H1 (cell line): ENCODE measurements at regions not wholly inside any gene's neighbourhood (a gene's known extent, or its start where the extent isn't known, plus 50 kb on each side); places are given as distances from the start of the nearest gene placed in this dataset.
"Not testable (repeated sequence)": the region's sequence is repeated elsewhere in the genome, so short reads cannot be mapped to it uniquely, and the experiment has no call there.

Source experiments
- CTCF ChIA-PET: fragments of 300-600 bp; sonication (Branson Sonifier 250); formaldehyde crosslinking; loops from one replicate; lab custom pipeline; 2021; ENCODE audit not compliant: partially characterized antibody; lab: Charles Lee
- POLR2A ChIA-PET: fragments of 300-600 bp; sonication (Branson Sonifier 250); formaldehyde crosslinking; loops from one replicate; lab custom pipeline; 2021; ENCODE audit warnings: inconsistent platforms; ENCODE audit not compliant: partially characterized antibody; lab: Charles Lee
- DNase-seq, 2 experiments: peaks; one replicate each; pipeline versions ENCODE4 v3.0.0 to v3.0.0-alpha.2; 2010 to 2022; ENCODE audit warnings: low spot score in 2 of 2, low read depth in 1 of 2, mixed read lengths in 1 of 2
- FAIRE-seq: peaks from 2 replicates; lab custom pipeline; 2011; peaks lifted over from hg19 to GRCh38; lab: Jason Lieb, UNC
- H2AFZ ChIP-seq: 2 replicates; pipeline ENCODE4 v1.8.1; 2012; ENCODE audit warnings: low read length, inconsistent platforms
- H2AK5ac ChIP-seq: 2 replicates; pipeline ENCODE4 v1.6.1; 2013; ENCODE audit warnings: low read depth, low read length
- H2BK120ac ChIP-seq: replicated peaks from 2 replicates; pipeline ENCODE3; 2013; ENCODE audit warnings: low read depth, low read length, inconsistent platforms
- H2BK12ac ChIP-seq: 2 replicates; pipeline ENCODE4 v1.6.1; 2013; ENCODE audit warnings: low read depth, low read length
- H2BK15ac ChIP-seq: 2 replicates; pipeline ENCODE4 v1.6.1; 2013; ENCODE audit warnings: low read length
- H2BK20ac ChIP-seq: 2 replicates; pipeline ENCODE4 v1.6.1; 2013; ENCODE audit warnings: low read length
- H2BK5ac ChIP-seq: 2 replicates; pipeline ENCODE4 v1.6.1; 2013; ENCODE audit warnings: low read depth, low read length
- H3K14ac ChIP-seq: 2 replicates; pipeline ENCODE4 v1.6.1; 2013; ENCODE audit warnings: inconsistent platforms; ENCODE audit not compliant: insufficient read length
- H3K18ac ChIP-seq: 2 replicates; pipeline ENCODE4 v1.6.1; 2013; ENCODE audit warnings: low read length; ENCODE audit errors: extremely low read depth
- H3K23ac ChIP-seq: 2 replicates; pipeline ENCODE4 v1.6.1; 2013; ENCODE audit warnings: inconsistent platforms; ENCODE audit not compliant: insufficient read length
- H3K23me2 ChIP-seq: 2 replicates; pipeline ENCODE4 v1.6.1; 2013; ENCODE audit warnings: low read depth, low read length
- H3K27ac ChIP-seq: 2 replicates; pipeline ENCODE4 v1.6.1; 2011; ENCODE audit warnings: low read depth, low read length, inconsistent platforms
- H3K27me3 ChIP-seq, 4 experiments: replicated peaks in 1 of 4; 1 replicate in 1 of 4; 2 replicates in 3 of 4; pipeline versions ENCODE4 v1.6.1 to v1.8.1; 2011 to 2013; ENCODE audit warnings: low read length in 3 of 4, mild to moderate bottlenecking in 3 of 4, inconsistent platforms in 2 of 4, mixed read lengths in 2 of 4, moderate library complexity in 1 of 4; ENCODE audit not compliant: control insufficient read depth in 3 of 4, insufficient read depth in 3 of 4; ENCODE audit errors: extremely low read depth in 1 of 4
- H3K36me3 ChIP-seq, 4 experiments: 2 replicates each; pipeline versions ENCODE4 v1.6.1 to v1.8.1; 2011 to 2013; ENCODE audit warnings: mild to moderate bottlenecking in 4 of 4, low read length in 3 of 4, moderate library complexity in 2 of 4, control low read depth in 1 of 4, inconsistent platforms in 1 of 4; ENCODE audit not compliant: insufficient read depth in 4 of 4, control insufficient read depth in 2 of 4
- H3K4ac ChIP-seq: replicated peaks from 2 replicates; pipeline ENCODE3; 2013; ENCODE audit warnings: low read length, low read depth, mixed read lengths, inconsistent platforms; ENCODE audit not compliant: insufficient read length
- H3K4me1 ChIP-seq, 4 experiments: replicated peaks in 1 of 4; 1 replicate in 1 of 4; 2 replicates in 3 of 4; pipeline versions ENCODE4 v1.6.1 to v1.8.1; 2011 to 2013; ENCODE audit warnings: low read length in 3 of 4, inconsistent platforms in 2 of 4, mixed read lengths in 1 of 4; ENCODE audit not compliant: insufficient read depth in 4 of 4, control insufficient read depth in 3 of 4
- H3K4me2 ChIP-seq, 2 experiments: 2 replicates each; pipeline versions ENCODE4 v1.6.1 to v1.8.1; 2011 to 2013; ENCODE audit warnings: low read depth in 2 of 2, low read length in 2 of 2, control low read depth in 1 of 2, inconsistent platforms in 1 of 2, mild to moderate bottlenecking in 1 of 2; ENCODE audit not compliant: insufficient read depth in 1 of 2
- H3K4me3 ChIP-seq, 4 experiments: fragments of 200-600, 300-600 bp in 1 of 4; sonication (generic), shearing (Covaris generic), sonication (Bioruptor Twin) in 1 of 4; 2 replicates each; pipeline versions ENCODE4 v1.5.1 to v1.8.1; 2011 to 2016; ENCODE audit warnings: low read length in 4 of 4, low read depth in 3 of 4, control low read depth in 2 of 4, inconsistent platforms in 2 of 4, mild to moderate bottlenecking in 2 of 4, mixed read lengths in 1 of 4, moderate library complexity in 1 of 4; ENCODE audit not compliant: insufficient read depth in 2 of 4; ENCODE audit errors: extremely low read depth in 1 of 4
- H3K56ac ChIP-seq: replicated peaks from 2 replicates; pipeline ENCODE3; 2013; ENCODE audit warnings: low read depth, mild to moderate bottlenecking, mixed read lengths, low read length, inconsistent platforms; ENCODE audit not compliant: insufficient read length
- H3K79me1 ChIP-seq: 2 replicates; pipeline ENCODE4 v1.6.1; 2013; ENCODE audit warnings: low read depth, low read length, control low read depth
- H3K79me2 ChIP-seq, 2 experiments: 2 replicates each; pipeline versions ENCODE4 v1.6.1 to v1.8.1; 2012 to 2013; ENCODE audit warnings: low read length in 2 of 2, mild to moderate bottlenecking in 2 of 2, inconsistent platforms in 1 of 2; ENCODE audit not compliant: insufficient read depth in 2 of 2, control insufficient read depth in 1 of 2
- H3K9ac ChIP-seq, 4 experiments: replicated peaks in 1 of 4; 1 replicate in 1 of 4; 2 replicates in 3 of 4; pipeline versions ENCODE4 v1.6.1 to v1.8.1; 2011 to 2013; ENCODE audit warnings: low read depth in 3 of 4, low read length in 3 of 4, control low read depth in 2 of 4, mild to moderate bottlenecking in 2 of 4, moderate library complexity in 2 of 4, inconsistent platforms in 1 of 4; ENCODE audit errors: extremely low read depth in 1 of 4
- H3K9me3 ChIP-seq, 2 experiments: 2 replicates each; pipeline versions ENCODE4 v1.6.1 to v1.8.1; 2012 to 2013; ENCODE audit warnings: mild to moderate bottlenecking in 2 of 2, moderate library complexity in 2 of 2, control low read depth in 1 of 2, inconsistent platforms in 1 of 2, low read depth in 1 of 2, low read length in 1 of 2, mixed read lengths in 1 of 2; ENCODE audit not compliant: insufficient read depth in 2 of 2
- H4K20me1 ChIP-seq, 2 experiments: replicated peaks in 1 of 2; 2 replicates each; pipeline versions ENCODE3 to v1.8.1; 2011 to 2013; ENCODE audit warnings: inconsistent platforms in 2 of 2, low read length in 2 of 2, mild to moderate bottlenecking in 1 of 2; ENCODE audit not compliant: insufficient read depth in 2 of 2, control insufficient read depth in 1 of 2
- H4K5ac ChIP-seq: 2 replicates; pipeline ENCODE4 v1.6.1; 2013; ENCODE audit warnings: low read length, low read depth, mixed read lengths, inconsistent platforms; ENCODE audit not compliant: insufficient read length
- H4K8ac ChIP-seq: 2 replicates; pipeline ENCODE4 v1.8.0; 2013; ENCODE audit warnings: mild to moderate bottlenecking, moderate library complexity, low read length, inconsistent platforms; ENCODE audit not compliant: insufficient read depth; ENCODE audit errors: extremely low read depth
- H4K91ac ChIP-seq: replicated peaks from 2 replicates; pipeline ENCODE3; 2013; ENCODE audit warnings: low read length, mixed read lengths, inconsistent platforms; ENCODE audit not compliant: insufficient read length
- YY1 ChIP-seq: IDR thresholded peaks from 2 replicates; pipeline ENCODE4 v1.6.1; 2011; ENCODE audit warnings: low read depth, mild to moderate bottlenecking, low read length
- WGBS, 2 experiments: shearing (Covaris generic) in 1 of 2; methylation state at CpG; one replicate each; pipeline versions ENCODE4 v1.1.6 to v1.1.7; 2013 to 2015; ENCODE audit warnings: low lambda C conversion rate in 2 of 2, mixed read lengths in 2 of 2, inconsistent platforms in 1 of 2, low coverage in 1 of 2, missing lambda C conversion rate in 1 of 2; ENCODE audit not compliant: insufficient replicate concordance in 2 of 2, insufficient coverage in 1 of 2, insufficient read length in 1 of 2; ENCODE audit errors: extremely low coverage in 1 of 2, missing lambda C conversion rate in 1 of 2; 5-methylcytosine and 5-hydroxymethylcytosine counted together

GRCh38 chr14:40954448-40955130, 652.1 kb upstream of the LRFN5 start:
- Histone ChIP-seq H2AFZ (peak overlapping the region; percentile 99), H3K36me3 (peaks cover 0 to 16% (median 7%) of the 10 kb centered on the region in 4 experiments; a peak in 5 of 8 replicates), H3K9me3 (peaks cover 10 to 16% of the 10 kb centered on the region in 2 experiments), H3K27ac (peak overlapping the region; percentile 59; the same call in 1 of the 2 replicates), H2BK5ac (peak overlapping the region; percentile 68; the same call in 1 of the 2 replicates), H3K4me3 (peak overlapping the region; percentile 38 to 86 (median 59)), H3K9ac (peak overlapping the region in 3 of 4 experiments; percentile 74 to 83 (median 81); a peak in 6 of 7 replicates), H3K4me2 (peak overlapping the region; percentile 64 to 92; a peak in 3 of 4 replicates), H3K79me2 (peaks cover 9 to 48% of the 10 kb centered on the region in 2 experiments; a peak in 3 of 4 replicates)
- WGBS, 2 experiments = 16% methylated on average over 18 of the region's 34 CpGs; no CpG with 5 or more reads in 1 of the 2 experiments
- H4K8ac ChIP-seq, POLR2A ChIA-PET, CTCF ChIA-PET, H4K5ac ChIP-seq, H3K56ac ChIP-seq, H4K20me1 ChIP-seq, H4K91ac ChIP-seq, H2BK120ac ChIP-seq, H3K23me2 ChIP-seq, H2BK15ac ChIP-seq, H2BK20ac ChIP-seq, H3K18ac ChIP-seq, H3K79me1 ChIP-seq, H3K14ac ChIP-seq, H3K23ac ChIP-seq, H2AK5ac ChIP-seq, FAIRE-seq, H3K4me1 ChIP-seq, H3K27me3 ChIP-seq, H3K4ac ChIP-seq, H2BK12ac ChIP-seq: not testable (repeated sequence)
- peak in 1 of 2 experiments; percentile 57 for DNase-seq
- peak; percentile 76 for TF ChIP-seq YY1
